ENCODE measurements at regions not wholly inside any gene's neighbourhood (a gene's known extent, or its start where the extent isn't known, plus 50 kb on each side); places are given as distances from the start of the nearest gene placed in this dataset.

DNA sequence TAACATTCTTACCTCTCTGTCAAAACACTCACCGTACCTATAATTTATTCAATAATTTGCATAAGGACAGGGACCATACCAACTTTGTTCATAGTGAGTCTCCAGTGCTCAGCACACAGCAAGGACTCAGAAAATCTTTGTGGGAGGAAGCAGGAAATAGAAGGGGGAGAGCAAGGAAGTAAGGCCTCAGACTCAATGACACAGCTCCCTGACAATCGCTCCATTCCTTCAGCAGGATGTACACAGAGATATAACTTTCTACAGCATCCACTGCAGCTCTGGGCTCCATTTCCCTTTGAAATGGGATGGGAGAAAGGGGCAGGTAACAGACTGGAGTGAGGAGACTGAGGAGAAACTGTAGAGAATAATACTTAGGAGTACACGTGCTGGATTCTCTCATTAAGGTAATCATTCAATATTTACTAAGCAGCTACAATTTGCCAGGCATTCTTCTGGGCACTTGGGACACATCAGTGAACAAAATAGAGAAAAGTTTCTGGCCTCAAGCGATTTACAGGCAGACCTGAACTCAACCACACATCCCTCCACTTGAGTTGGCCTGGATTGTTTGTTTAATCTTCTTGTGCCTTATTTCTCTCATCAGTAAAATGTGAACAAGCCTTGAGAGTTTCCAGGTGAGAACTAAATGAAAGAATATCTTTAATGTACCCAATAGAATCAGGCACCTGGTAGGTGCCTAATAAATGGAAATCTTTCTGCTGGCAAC, 330.3 kb upstream of the THBS1 start:
- ChIA-PET POLR2A (interaction anchor here (0.8 to 4.5 kb wide), 7 partner anchors 11 to 330 kb away, joined by 3 to 33 read pairs (median 4); partner anchors contain the start of gene THBS1), CTCF (interaction anchor here (1.0 to 4.4 kb wide), 4 partner anchors 10 to 543 kb away, joined by 3 to 31 read pairs (median 8); no protein-coding TSS in a partner anchor)
- Histone ChIP-seq H3K27me3 (ENCODE audit: control insufficient read depth in 2 of 2, insufficient read depth in 2 of 2, low read length in 2 of 2) (no peaks in the 10 kb centered on the region), H3K4me2 (ENCODE audit: insufficient read depth, low read length) (peak overlapping the region; percentile 94), H3K27ac (ENCODE audit: insufficient read depth, low read depth, low read length) (peak overlapping the region; percentile 98), H4K20me1 (replicated peaks; ENCODE audit: control insufficient read depth, extremely low read depth, insufficient read depth, low read length) (no peaks in the 10 kb centered on the region), H3K9me3 (replicated peaks; ENCODE audit: control insufficient read depth, insufficient read depth, low read length) (no peaks in the 10 kb centered on the region), H3K36me3 (ENCODE audit: control insufficient read depth in 2 of 2, extremely low read depth in 1 of 2, insufficient read depth in 2 of 2, low read length in 2 of 2) (peaks cover 0 to 2% of the 10 kb centered on the region in 2 experiments), H3K79me2 (ENCODE audit: control insufficient read depth, insufficient read depth, low read length) (peaks cover 13% of the 10 kb centered on the region), H2AFZ (ENCODE audit: low read depth, low read length) (peak overlapping the region; percentile 11), H3K4me1 (ENCODE audit: control insufficient read depth, extremely low read depth, insufficient read depth, low read length) (peaks cover 72% of the 10 kb centered on the region), H3K9ac (replicated peaks; ENCODE audit: extremely low read depth, insufficient read depth, low read length) (peak overlapping the region; percentile 93), H3K9me1 (replicated peaks; ENCODE audit: control insufficient read depth, extremely low read depth, insufficient read depth, low read length) (no peaks in the 10 kb centered on the region), H3K4me3 (replicated peaks in 1 of 3; ENCODE audit: insufficient read depth in 1 of 3, low read depth in 1 of 3, low read length in 3 of 3) (peak overlapping the region in 2 of 3 experiments; percentile 15 to 67)
- dilution Hi-C loops (cut with MboI; ENCODE audit: extremely low pct_ligation_motif_present, low sequenced_read_pairs) = no loop called here
- FAIRE-seq = peak; percentile 52
- TF ChIP-seq POLR2AphosphoS5 (IDR thresholded peaks at IDR 0.05; ENCODE audit: insufficient read depth, low read depth, low read length) = peak; percentile 47
- no peak for TF ChIP-seq EZH2 (IDR thresholded peaks at IDR 0.05; ENCODE audit: borderline replicate concordance, low read depth, low read length, severe bottlenecking)
- TF ChIP-seq CTCF (IDR thresholded peaks at IDR 0.05; ENCODE audit: extremely low read depth in 1 of 2, insufficient read depth in 1 of 2, low read depth in 1 of 2, low read length in 2 of 2) = no peak
- TF ChIP-seq, protein P1, sequence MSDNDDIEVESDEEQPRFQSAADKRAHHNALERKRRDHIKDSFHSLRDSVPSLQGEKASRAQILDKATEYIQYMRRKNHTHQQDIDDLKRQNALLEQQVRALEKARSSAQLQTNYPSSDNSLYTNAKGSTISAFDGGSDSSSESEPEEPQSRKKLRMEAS (IDR thresholded peaks at IDR 0.05; ENCODE audit: insufficient read depth, insufficient read length) = no peak
- no peak for TF ChIP-seq JUN (IDR thresholded peaks at IDR 0.05; ENCODE audit: borderline replicate concordance, insufficient read depth, insufficient read length, low read depth)
- no peak for TF ChIP-seq MYC (IDR thresholded peaks at IDR 0.05; ENCODE audit: low read depth, low read length)
- TF ChIP-seq FOS (IDR thresholded peaks at IDR 0.05; ENCODE audit: borderline replicate concordance, insufficient read depth, low read length) = peak; percentile 54
- no peak for TF ChIP-seq POLR2A (IDR thresholded peaks at IDR 0.05; ENCODE audit: low read depth, low read length)
- peak; percentile 62 for TF ChIP-seq GATA2 (IDR thresholded peaks at IDR 0.05; ENCODE audit: insufficient read depth, insufficient read length, low read depth, low read length)
- BruUV-seq (replicated peaks) = TSS peak; percentile 44
- intact Hi-C loops (cut with micrococcal nuclease) = loop anchor here (1.0 to 2.0 kb wide), 2 partner anchors 11 to 16 kb away; no protein-coding TSS in a partner anchor
- peak; percentile 71 for DNase-seq (ENCODE audit: low read depth, low spot score)

Data from endothelial cell of umbilical vein (primary cell).